K562 (cell line): ENCODE measurements at regions not wholly inside any gene's neighbourhood (a gene's known extent, or its start where the extent isn't known, plus 50 kb on each side); places are given as distances from the start of the nearest gene placed in this dataset.

Experiments
- FOXP1 ChIP-seq: sonication (generic); formaldehyde crosslinking; IDR thresholded peaks from 2 replicates; pipeline ENCODE4 v1.8.0; 2022; ENCODE audit warnings: mild to moderate bottlenecking, missing genetic modification reagents
- GATA2 ChIP-seq: sonication (generic); formaldehyde crosslinking; IDR thresholded peaks from 2 replicates; pipeline ENCODE4 v1.4.0; 2020; ENCODE audit warnings: mild to moderate bottlenecking, missing genetic modification reagents
- GATAD2B ChIP-seq: fragments of 450-650 bp; IDR thresholded peaks from 2 replicates; pipeline ENCODE4 v1.6.1; 2017; ENCODE audit warnings: mild to moderate bottlenecking, borderline replicate concordance
- NR4A1 ChIP-seq, 2 experiments: fragments of 250-450 bp in 1 of 2; fragments of 450-650 bp in 1 of 2; sonication (Bioruptor Pico) in 1 of 2; IDR thresholded peaks; 2 replicates each; pipeline versions ENCODE4 v1.4.0 to v1.6.1; 2016 to 2020; ENCODE audit warnings: mild to moderate bottlenecking in 2 of 2, missing compliant biosample characterization in 1 of 2, missing genetic modification characterization in 1 of 2, moderate library complexity in 1 of 2
- POLR2B ChIP-seq: fragments of 450-650 bp; IDR thresholded peaks from 2 replicates; pipeline ENCODE4 v1.6.1; 2018; ENCODE audit warnings: low read depth; ENCODE audit not compliant: partially characterized antibody
- TCF7L2 ChIP-seq: fragments of 150-350 bp; IDR thresholded peaks from 2 replicates; pipeline ENCODE4 v1.6.1; 2016; ENCODE audit warnings: low read depth, mild to moderate bottlenecking, low read length, moderate library complexity
- ZKSCAN3 ChIP-seq: fragments of 250-450 bp; sonication (Bioruptor Pico); IDR thresholded peaks from 2 replicates; pipeline ENCODE4 v1.4.0; 2020
- ZNF124 ChIP-seq: sonication (generic); formaldehyde crosslinking; IDR thresholded peaks from 2 replicates; pipeline ENCODE4 v1.8.1; 2022; ENCODE audit warnings: missing genetic modification reagents
- ZNF133 ChIP-seq: fragments of 250-450 bp; sonication (Bioruptor Pico); IDR thresholded peaks from 2 replicates; pipeline ENCODE4 v1.4.0; 2020; ENCODE audit warnings: mild to moderate bottlenecking
- ZNF263 ChIP-seq: sonication (generic); formaldehyde crosslinking; IDR thresholded peaks from 2 replicates; pipeline ENCODE4 v1.8.0; 2022; ENCODE audit warnings: mild to moderate bottlenecking, missing genetic modification reagents, borderline replicate concordance
- TF ChIP-seq, protein P1 (sequence below): fragments of 250-450 bp; sonication (Bioruptor Pico); IDR thresholded peaks from 2 replicates; pipeline ENCODE4 v1.8.0; 2022; ENCODE audit warnings: inconsistent platforms
- TF ChIP-seq, protein P2 (sequence below), 2 experiments: fragments of 450-650 bp in 1 of 2; IDR thresholded peaks; 2 replicates each; pipeline ENCODE4 v1.6.1; 2011 to 2017; ENCODE audit warnings: low read depth in 2 of 2, antibody characterized with exemption in 1 of 2, borderline replicate concordance in 1 of 2, low read length in 1 of 2, mild to moderate bottlenecking in 1 of 2, mixed read lengths in 1 of 2; ENCODE audit not compliant: control insufficient read depth in 1 of 2

DNA sequence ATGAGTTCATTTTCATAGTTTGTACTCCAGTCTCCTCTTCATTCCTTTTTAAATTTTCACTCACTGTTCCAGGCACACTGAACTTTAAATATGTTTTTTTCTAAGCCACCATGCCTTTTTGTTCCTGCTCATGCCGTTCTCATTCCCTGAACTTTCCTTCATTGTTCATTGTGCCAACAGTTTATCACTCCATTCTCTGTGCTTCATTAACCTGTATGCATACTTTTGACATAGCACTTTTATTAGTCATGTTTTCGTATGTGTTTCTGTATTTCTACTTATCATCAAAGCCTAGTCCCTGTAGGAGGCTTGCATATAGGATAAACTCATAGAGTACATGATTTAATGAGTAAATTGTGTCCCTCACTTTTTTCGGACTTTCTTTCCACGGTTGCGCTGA is 65.3 kb downstream of the PCDH20 start (continued):
- TF ChIP-seq, protein P1, sequence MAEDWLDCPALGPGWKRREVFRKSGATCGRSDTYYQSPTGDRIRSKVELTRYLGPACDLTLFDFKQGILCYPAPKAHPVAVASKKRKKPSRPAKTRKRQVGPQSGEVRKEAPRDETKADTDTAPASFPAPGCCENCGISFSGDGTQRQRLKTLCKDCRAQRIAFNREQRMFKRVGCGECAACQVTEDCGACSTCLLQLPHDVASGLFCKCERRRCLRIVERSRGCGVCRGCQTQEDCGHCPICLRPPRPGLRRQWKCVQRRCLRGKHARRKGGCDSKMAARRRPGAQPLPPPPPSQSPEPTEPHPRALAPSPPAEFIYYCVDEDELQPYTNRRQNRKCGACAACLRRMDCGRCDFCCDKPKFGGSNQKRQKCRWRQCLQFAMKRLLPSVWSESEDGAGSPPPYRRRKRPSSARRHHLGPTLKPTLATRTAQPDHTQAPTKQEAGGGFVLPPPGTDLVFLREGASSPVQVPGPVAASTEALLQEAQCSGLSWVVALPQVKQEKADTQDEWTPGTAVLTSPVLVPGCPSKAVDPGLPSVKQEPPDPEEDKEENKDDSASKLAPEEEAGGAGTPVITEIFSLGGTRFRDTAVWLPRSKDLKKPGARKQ (CRISPR knock-in tag) = no peak
- no peak for TF ChIP-seq ZKSCAN3 (CRISPR knock-in tag)
- TF ChIP-seq ZNF263 (CRISPR knock-in tag) = no peak
- no peak for TF ChIP-seq ZNF133 (CRISPR knock-in tag)
- TF ChIP-seq TCF7L2 = no peak
- TF ChIP-seq ZNF124 (CRISPR knock-in tag) = no peak
- no peak for TF ChIP-seq FOXP1 (CRISPR knock-in tag)
- TF ChIP-seq NR4A1 (CRISPR knock-in tag; IDR thresholded peaks at IDR 0.05) = no peak
- TF ChIP-seq NR4A1 (tag; IDR thresholded peaks at IDR 0.05) = no peak
- TF ChIP-seq POLR2B = no peak
- TF ChIP-seq GATA2 (CRISPR knock-in tag) = no peak
- TF ChIP-seq GATAD2B = no peak
- TF ChIP-seq, protein P2, sequence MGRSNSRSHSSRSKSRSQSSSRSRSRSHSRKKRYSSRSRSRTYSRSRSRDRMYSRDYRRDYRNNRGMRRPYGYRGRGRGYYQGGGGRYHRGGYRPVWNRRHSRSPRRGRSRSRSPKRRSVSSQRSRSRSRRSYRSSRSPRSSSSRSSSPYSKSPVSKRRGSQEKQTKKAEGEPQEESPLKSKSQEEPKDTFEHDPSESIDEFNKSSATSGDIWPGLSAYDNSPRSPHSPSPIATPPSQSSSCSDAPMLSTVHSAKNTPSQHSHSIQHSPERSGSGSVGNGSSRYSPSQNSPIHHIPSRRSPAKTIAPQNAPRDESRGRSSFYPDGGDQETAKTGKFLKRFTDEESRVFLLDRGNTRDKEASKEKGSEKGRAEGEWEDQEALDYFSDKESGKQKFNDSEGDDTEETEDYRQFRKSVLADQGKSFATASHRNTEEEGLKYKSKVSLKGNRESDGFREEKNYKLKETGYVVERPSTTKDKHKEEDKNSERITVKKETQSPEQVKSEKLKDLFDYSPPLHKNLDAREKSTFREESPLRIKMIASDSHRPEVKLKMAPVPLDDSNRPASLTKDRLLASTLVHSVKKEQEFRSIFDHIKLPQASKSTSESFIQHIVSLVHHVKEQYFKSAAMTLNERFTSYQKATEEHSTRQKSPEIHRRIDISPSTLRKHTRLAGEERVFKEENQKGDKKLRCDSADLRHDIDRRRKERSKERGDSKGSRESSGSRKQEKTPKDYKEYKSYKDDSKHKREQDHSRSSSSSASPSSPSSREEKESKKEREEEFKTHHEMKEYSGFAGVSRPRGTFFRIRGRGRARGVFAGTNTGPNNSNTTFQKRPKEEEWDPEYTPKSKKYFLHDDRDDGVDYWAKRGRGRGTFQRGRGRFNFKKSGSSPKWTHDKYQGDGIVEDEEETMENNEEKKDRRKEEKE (IDR thresholded peaks at IDR 0.05; ENCODE audit: borderline replicate concordance in 1 of 2, control insufficient read depth in 1 of 2, low read depth in 2 of 2, low read length in 1 of 2) = no peak
